GM18867 (cell line): ENCODE measurements at regions not wholly inside any gene's neighbourhood (a gene's known extent, or its start where the extent isn't known, plus 50 kb on each side); places are given as distances from the start of the nearest gene placed in this dataset.

Experiments used
- ATAC-seq: cut with Tn5 transposase; IDR thresholded peaks from one replicate; pipeline ENCODE4 v1.9.1; 2021; ENCODE audit warnings: mild to moderate bottlenecking, moderate library complexity; ENCODE audit not compliant: unreplicated experiment

DNA sequence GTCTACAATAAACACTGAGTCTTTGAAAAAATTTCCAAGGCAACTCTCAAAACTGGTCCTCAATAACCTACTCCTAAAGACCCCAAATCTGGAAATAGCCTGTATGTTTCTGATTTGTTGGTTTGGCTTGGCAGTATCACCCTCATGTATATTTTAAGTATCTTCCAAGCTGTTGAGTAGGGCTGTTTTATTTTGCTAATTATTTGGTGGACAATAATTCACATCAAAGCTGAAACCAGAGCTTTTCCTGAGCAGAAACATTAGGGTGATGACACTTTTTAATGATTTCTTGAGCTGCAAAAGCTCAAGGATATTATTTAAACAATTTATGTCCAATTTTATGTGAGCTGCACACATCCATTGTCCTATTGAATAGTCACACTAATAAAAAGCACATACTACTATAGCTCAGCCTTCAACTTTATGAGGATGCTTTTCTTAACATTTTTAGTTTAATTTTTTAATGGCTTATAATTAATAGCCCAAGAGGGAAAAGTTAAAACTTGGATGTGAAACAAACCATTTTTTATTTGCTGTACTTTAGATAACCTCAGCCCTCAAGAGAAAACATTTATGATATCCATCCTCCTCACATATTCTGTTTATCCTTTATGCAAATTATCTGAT, 393.1 kb downstream of the TAF11L14 start:
- ATAC-seq: no peak

DNA sequence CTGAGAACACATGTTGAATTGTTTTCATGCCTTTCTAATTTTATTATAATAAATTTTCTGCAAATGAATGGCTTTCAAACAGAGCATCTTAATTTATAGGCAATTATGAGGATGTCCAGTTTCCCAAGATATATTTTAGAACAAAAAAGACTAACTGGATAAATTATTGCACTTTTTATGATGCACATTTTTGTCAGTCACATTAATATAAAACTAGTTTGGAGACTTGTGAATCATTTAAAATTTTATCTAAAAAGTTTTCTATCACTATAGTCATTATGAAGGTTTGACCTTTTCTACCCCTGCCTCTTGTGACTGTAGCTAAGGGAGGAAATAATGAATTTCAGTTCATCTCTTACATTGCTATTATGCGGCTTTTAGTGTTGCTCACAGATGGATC, 393.8 kb downstream of the TAF11L14 start:
- ATAC-seq: no peak

DNA sequence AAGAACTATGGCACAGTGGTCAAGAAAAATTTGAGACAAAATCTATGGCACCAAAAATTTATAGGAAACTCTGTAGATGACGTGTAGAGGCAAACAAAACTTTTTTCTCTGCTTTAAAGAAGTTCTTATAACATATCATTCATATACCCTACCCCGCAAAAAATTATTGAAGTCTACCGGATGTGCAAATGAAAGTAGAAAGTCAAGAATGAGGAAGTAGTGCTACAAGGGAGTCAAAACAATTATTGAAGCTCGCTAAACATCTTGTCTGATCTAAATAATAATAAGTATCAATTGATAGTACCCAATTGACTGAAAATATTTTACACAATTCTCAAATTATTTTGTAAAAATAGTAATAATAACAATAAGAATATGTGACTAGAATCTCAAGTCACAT, 398.5 kb downstream of the TAF11L14 start:
- ATAC-seq: no peak

DNA sequence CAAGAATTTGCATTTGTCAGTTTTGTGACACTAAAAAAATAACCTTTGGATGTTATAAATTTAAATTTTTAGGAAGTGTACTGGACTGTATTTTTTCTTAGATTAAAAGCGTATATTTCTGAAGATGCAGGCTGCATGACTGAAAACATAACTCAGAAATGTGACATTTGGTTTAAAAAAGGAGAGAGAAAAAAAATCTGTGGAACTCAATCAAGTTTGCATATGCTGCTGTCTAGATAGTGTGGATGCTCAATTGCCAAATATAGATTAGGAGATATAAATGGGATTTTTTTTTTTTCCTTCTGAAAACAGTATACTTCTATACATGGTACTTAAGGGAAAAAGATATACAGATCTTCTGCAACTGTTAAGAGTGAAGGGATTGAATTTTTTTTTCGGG, 402.3 kb downstream of the TAF11L14 start:
- ATAC-seq: no peak

DNA sequence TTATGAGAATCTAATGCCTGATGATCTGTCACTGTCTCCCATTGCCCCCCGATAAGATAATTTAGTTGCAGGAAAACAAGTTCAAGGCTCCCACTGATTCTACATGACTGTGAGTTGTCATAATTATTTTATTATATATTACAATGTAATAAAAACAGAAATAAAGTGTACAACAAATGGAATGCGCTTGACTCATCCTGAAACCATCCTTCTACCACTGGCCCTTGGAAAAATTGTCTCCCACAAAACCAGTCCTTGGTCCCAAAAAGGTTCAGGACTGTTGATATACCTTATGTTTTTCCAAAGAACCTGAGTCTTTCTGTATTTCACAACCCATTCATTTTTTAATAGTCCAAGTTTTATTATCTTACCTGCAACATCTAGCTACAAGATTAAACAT, 403.5 kb downstream of the TAF11L14 start:
- ATAC-seq: no peak

DNA sequence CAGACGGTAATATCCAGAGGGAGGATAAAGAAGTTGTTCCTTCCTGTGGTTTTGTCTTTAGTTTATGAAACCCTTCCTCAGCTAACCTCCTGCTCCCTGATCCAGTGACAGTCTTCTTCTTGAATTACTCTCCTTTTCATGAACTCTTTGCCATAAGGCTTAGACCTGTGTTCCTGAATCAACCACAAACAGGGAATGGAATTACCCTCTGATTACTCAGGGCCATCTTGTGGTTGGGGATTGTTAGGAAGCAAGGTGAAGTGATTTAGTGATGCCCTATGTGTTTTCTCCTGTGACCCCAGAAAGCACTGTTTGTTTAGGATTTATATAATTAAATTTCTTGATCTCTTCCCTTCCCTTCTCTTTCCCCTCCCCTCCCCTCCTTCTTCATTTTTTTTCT, 409.1 kb downstream of the TAF11L14 start:
- no peak for ATAC-seq

DNA sequence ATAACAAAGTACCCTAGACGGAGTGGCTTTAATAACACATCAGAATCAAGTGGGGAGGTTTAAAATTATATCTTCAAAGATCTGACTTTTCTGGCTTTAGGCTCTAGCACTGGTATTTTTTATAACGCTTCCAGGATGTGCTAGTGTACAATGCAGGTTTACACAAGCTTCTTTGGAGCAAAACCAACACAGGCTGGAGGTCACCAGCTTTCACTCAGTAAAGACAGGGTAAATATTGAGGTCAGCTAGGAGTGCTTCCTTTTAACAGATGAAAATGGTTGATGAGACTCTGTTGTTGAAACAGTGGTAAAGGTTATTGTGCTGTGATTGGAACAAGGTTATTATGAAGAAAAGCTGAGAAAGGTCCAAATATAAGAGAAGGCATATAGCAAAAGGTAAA, 414.2 kb downstream of the TAF11L14 start:
- ATAC-seq: no peak

DNA sequence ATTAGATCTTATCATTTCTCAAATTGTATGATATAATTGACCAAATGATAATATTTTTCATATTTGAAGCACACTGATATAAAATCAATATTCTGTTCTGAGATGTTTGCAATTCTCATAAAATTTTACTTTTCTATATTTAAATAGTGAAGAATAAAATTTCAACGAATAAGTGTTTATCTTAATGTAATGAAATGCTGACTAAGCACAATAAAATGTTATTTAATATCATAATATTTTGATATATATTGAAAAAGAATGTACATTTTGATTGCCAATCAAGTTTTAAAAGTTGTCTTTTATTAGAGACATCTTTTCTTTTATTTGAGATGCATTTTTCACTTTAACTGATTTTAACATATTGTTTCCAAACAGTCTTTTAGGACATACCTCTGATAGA, 416.1 kb downstream of the TAF11L14 start:
- no peak for ATAC-seq

DNA sequence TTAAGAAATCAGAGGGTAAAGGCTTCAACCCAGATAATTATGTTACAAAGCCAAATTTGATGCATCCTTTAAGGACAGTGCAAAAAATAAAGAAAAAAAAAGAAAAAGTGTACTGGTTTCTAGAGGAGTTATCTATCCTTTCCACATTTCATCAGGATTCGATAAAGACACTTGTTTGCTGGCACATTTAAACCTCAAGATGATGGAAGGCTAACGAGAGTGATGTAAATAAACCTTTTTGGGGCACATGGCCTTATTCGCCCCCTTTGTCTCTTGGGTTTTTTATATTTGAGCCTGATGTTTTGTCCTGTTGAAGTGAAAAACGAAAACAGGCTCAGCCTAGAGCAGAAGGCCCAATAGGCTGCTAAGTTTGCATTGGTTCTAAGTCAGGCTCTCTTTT, 416.5 kb downstream of the TAF11L14 start:
- ATAC-seq: no peak

DNA sequence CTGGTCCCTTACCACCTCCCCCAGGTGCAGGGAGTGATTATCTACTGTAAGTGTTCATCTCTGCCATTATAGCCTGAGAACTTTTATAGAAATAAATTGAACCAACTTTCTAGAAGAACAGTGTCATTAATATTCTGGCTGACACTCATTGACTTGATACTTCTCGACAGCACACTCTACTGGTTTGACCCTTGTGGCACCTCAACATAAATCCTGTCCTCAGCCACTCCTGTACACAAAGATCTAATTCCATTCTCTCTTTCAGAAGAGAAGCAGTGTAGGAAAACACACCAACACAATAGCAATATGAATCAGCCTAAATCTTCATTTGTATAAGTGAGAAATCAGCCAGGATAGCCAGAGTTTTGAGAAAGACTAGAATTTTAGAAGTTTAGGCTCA, 417.7 kb downstream of the TAF11L14 start:
- no peak for ATAC-seq

DNA sequence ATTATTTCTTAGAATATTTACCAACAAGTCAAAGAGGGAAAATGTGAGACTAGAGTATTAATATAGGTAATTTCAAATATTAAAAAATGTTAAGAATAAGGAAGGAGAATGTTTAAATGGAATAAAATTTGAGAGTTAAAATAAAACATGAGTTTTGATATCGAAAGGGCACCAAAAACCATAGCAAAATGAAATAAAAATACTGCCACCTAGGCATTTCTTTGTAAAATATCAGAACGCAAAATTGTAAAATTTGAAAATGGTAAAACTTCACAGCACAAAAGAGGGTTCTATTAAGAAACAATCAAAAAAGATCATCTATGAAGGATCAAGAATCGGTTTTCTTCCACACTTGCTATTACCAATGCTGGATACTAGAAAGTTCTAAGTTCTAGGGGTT, 418.3 kb downstream of the TAF11L14 start:
- ATAC-seq: no peak

DNA sequence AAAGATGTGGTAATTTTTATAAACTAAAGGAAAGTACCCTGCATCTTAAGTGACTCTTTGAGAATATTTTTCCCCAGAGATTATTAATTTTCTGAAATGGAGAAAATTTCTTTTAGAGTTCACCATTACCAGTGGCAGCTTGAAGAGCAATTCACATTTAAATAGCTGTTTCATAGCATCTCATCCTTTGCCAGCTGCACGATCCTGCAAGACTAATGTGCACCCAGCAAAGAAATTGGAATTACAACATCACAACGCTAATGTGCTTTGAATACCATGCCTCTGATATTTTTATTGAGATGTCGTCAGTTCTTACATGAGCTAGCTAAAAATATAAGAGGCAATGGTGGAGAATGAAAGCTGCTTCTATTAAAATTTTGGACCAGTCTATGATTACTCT, 423.5 kb downstream of the TAF11L14 start:
- no peak for ATAC-seq

DNA sequence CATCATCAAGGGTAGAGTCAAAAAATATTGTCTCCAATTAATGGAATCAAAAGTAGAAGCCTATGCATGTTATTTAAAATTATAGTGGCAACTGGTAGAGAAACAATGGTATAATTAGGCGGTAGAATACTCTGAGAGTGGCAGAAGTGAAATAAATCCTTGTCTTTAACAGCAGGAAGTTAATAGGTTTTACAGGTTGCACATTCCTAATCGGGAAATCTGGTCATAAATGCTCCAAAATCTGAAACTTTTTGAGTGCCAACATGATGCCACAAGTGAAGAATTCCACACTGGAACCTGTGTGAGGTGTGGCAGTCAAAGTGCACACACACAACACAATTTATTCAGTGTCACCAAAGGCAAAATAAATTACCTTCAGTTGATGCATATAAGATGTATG, 433.4 kb downstream of the TAF11L14 start:
- no peak for ATAC-seq

DNA sequence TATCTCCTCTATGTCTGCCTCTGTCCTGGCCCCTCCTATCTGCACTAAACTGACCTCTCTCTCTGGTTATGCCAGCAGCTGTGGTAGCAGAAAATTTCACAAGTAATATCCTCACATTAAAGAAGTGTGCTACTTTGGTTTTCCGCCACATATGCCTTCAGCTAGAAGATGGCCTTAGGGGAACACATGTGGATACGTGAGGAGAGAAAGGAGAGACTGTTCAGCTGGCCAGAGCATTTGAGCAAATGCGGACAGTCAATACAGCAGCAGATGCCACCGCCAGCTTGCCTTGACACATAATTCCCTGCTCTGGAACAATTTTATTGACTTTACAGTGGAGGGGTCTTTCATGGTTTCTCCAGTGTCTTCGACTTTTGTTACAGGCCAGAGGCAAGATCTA, 434.6 kb downstream of the TAF11L14 start:
- no peak for ATAC-seq

DNA sequence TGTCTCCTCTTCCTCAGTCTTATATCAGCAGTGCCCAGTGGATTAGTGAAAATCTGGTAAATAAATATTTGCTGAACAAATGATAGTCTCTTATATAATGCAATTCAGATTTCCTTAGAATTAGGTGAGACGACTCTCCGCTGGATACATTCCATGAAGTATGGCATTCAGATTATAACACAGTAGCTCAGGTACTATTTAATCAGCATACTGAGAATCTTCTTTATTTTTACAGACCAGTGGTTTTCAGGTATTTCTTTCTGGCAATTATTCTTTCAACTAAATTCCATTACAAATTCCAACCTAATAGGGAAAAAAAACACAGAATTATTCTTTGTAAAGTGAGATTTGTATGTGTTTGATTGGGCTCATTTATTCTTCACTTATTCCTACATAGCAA, 435.5 kb downstream of the TAF11L14 start:
- ATAC-seq: no peak

DNA sequence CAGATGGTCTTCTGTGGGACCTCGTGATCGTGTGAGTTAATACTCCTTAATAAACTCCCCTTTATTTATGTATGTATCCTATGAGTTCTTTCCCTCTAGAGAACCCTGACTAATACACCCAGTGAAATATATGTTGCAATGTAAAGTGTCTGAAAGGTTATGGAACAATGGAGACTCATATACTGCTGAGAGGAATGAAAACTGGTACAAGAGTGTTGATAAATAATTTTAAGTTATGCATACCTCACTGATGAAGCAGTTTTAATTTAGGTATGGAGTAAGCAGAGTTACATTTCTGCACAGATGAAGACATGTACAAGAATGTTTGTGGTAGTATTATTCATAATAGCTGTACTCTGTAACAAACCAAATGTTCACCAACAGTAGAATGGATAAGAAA, 438.3 kb downstream of the TAF11L14 start:
- no peak for ATAC-seq

DNA sequence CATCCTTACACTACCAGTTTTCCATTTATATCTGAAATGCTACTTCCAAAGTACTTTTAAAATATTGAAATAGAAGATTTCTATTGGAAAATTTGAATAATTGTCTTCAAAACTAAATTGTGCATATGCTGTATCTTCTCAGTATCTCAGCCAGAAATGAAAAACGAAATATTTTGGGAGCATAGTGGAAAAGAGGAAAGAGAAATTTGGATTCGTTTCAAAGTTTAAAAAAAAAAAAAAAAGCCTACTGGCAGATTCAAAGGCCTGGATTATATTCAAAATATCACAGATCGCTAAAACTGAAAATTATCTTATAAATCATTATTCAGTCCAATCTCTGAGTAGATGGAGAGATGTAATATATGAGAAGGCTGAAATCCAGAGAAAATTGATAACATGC, 440.7 kb downstream of the TAF11L14 start:
- no peak for ATAC-seq

DNA sequence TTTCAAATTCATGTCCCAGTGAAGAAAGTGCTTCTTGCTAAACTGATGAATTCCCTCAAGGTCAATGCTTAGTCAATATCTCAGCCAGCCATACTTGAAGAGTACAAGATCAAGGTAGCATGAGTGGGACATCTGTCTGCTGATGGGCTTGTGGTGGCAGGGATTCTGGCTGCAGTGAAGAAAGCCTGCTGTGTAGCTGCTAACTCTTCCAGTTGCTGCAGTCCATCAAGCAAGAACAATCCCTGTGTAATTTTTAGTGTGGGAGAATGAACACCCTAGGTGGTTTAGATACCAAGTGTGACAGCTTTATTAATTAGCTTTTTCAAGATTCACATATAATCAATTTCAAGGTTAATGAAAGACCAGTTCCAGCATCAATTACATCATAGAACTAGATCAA, 443.9 kb downstream of the TAF11L14 start:
- no peak for ATAC-seq

DNA sequence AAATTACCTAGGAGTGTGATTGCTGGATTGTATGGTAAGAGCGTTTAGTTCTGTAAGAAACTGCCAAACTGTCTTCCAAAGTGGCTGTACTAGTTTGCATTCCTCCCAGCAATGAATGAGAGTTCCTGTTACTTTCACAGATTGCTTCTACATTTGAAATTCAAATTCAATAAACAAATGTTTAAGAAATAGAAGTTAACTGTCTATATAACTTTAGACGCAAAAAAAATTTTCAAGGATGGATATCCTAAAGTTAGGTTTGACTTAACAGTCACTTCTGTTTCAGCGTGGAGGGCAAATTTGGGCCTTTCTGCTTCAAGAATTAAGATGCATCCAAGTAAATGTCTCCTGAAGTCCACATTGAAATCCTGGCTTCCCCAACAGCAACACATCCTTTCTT, 445.6 kb downstream of the TAF11L14 start:
- no peak for ATAC-seq

DNA sequence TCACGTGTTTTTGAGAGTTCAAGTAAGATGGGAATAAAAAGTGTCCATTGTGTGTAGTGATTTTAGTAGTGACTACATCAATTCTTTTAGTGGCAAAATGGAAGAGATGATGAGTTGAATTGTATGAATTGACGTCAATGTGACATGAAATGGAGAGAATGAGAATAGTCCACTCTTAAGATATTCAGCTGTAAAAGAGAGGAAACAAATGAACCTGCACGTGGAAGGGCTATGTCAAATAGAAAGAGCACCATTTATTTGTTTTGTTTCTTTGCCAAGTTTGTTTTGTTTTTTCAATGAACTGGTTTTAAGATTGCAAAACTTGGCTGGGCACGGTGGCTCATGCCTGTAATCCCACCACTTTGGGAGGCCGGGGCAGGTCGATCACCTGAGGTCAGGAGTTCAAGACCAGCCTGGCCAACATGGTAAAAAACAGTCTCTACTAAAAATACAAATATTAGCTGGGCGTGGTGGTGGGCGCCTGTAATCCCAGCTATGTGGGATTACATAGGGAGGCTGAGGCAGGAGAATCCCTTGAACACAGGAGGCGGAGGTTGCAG, 453.8 kb downstream of the TAF11L14 start:
- ATAC-seq: no peak

DNA sequence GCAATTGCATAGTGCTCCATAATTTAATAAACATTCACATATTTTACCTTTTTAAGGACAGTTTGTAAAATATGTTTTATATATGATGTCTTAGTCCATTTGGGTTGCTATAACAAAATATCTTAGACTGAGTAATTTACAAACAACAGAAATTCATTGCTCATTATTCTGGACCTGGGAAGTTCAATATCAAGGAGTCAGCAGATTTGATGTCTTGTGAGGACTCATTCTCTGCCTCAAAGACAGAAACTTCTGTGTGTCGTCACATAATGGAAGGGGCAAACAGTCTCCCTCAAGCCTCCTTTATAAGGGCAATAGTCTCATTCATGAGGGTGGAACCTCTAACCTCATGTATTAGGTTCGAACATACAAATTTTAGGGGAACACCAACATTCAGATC, 455.9 kb downstream of the TAF11L14 start:
- no peak for ATAC-seq

DNA sequence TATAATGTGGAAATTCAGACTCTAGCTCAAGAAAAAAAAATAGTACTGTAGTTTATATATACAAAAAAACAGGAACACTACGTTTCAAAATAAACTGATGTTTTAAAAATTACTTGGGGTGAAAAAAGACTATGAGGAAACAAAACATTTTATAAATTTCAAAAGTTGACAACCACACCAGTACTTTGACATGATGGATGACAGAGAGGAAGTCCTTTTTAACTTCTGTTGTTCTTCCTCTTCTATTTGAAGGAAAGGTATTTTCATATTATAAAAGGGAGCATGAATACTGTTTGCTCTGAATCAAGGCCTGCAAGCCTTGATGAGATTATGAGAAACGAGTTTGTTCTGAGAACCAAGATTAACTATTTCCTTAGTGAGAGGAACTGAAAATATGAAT, 456.9 kb downstream of the TAF11L14 start:
- ATAC-seq: no peak

DNA sequence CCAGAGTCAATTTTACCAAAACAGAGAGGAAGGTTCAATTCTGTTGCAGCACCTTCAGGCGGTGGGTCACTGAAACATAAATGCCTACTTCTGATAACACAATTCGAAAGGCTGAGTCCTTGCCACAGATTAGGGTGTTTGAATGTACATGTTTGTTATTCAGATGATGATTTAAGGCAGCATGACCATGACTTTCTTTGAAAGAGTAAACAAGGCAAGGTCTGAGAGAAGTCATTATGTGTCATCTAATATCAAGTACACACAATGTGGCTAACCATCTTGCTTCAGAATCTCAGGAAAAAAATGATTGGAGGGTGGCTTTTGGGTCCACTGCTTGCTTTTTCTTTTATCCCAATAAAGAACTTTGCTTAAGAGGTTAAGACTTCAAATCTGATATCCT, 457.5 kb downstream of the TAF11L14 start:
- ATAC-seq: no peak
